Epidermal melanocyte (primary cell): ENCODE measurements at regions not wholly inside any gene's neighbourhood (a gene's known extent, or its start where the extent isn't known, plus 50 kb on each side); places are given as distances from the start of the nearest gene placed in this dataset.
"Not testable (repeated sequence)": the region's sequence is repeated elsewhere in the genome, so short reads cannot be mapped to it uniquely, and the experiment has no call there.

Source experiments
- DNase-seq: peaks from one replicate; pipeline ENCODE4 v3.0.0; 2011; ENCODE audit warnings: low spot score; ENCODE audit not compliant: insufficient read length

DNA sequence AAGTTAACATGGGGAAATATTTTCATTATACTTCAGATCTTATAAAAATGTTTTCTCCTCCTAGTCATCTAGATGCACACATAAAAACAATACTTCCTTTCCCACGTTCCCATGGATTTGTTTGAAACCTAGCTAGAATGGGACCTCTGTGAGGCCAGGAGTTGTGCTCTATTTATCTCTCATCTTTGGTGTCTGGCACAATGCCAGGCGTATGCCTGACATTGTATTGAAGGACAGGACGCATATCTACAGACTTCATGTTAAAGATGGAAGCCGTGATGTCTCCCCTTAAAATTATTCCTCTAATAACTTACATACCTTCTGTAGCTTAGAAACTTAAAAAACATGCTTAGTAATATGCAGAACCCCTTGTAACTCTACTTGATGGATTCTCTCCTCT lies 394.5 kb upstream of the FAT1 start:
- DNase-seq: no peak

- no peak for DNase-seq
Observed at GRCh38 chr4:187118602-187119120, 395.0 kb upstream of the FAT1 start.

DNA sequence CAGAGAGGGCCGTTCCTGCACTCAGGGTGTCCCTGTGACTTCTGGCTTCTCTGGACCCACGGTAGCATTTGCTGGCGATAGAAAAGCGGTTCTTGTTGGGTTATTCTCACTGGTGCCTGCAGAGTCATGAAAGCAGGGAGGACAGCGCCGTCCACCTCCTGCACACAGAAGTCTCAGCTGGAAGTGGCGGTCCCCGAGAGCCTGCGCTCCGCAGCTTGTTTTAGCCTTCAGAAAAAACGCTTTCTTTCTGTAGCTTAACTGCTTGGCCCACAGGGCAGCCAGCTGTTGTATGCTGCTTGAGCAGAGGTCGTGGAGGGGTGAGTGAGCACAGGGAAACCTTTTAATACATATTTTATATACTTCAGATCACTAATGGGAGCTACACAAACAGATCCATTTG lies 400.7 kb upstream of the FAT1 start:
- no peak for DNase-seq

DNA sequence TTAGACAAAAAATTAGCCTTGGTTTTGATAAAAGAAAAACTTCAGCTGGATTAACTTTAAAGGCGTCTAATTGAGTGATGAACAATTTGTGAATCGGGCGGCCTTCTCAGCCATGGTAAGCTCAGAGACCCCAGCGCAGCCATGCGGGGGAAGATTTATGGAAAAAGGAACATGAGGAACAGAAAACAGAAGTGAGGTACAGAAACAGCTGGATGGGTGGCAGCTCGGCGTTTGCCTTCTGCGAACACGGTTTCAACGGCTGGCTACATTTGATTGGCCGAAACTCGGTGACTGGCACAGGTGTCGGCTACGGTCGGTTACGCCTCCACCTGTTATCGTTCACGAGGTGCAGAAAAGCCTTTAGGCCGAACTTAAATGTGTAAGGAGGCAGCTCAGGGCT lies 401.4 kb upstream of the FAT1 start:
- DNase-seq: no peak

- DNase-seq: no peak
Observed at GRCh38 chr4:187127456-187127855, 403.8 kb upstream of the FAT1 start.

DNA sequence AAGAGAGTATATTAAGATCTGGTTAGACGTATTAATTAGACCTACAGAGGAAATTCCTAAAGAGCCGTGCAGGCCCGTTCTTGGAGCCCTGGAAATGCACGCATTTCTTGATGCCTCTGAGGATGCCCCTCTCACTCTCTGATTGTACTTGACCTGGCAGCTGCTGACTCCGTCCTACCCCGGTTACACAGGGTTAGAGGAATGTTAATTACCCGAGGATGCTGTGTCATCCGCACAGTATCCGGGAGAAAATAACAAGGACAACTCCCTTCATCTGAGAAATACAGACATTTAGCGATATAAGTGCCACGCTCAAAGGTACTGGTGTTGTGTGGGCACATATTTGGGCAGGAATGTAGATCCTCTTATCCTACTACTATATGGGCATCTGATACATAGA lies 404.6 kb upstream of the FAT1 start:
- DNase-seq: no peak

DNA sequence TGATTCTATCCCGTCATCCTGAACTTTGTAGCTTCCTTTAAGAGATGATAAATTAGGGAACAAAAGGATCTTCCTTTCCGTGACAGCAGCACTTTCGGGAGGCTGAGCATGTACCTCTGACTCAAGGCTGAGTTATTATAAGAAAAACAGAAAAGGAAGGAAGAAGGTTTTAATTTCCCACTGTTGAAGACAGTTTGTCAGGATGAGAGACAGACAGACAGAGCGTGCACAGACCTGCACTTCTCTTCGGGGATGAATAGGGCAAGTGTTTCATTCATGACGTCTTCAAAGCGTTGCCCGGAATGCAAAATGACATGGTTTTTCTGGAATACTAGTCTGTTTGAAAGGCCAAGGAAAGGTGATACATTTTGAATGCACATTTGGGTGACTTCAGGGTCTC lies 405.3 kb upstream of the FAT1 start:
- DNase-seq: no peak

- not testable (repeated sequence) for DNase-seq
Observed at GRCh38 chr4:187131826-187132225, 408.2 kb upstream of the FAT1 start.

DNA sequence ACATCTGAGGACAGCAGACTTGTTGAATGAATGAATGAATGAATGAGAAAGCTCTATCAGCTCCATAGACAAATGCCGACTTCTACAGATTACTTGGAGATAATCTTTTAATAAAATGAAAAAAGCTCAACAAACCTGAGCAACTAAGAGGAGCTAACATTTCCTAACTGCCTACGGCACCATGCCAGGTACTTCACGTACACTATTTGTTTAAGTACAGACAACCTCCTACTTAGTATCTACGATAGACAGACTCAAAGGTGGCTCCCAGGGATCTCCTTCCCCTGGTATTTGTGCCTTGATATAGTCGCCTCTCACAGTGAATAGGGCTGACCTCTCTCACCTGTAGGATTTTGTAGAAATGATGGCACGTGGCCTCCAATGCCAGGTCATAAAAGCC lies 412.2 kb upstream of the FAT1 start:
- DNase-seq: no peak

DNA sequence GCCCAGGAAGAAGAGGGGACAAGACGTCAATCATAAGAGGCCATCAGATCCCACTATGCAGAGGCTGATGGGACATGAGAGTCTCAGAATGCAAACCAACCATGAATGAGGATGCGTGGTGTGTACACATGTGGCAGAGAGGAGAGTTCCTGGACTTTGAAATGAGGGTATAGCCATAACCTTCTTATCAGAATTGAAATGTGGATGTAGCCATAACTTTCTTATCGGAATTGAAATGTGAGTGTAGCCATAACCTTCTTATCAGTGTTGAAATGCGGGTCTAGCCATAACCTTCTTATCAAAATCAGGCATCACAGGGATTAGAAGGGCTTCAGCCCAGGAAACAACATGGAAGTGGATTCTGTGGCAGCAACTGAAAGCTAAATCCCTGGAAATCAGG lies 415.5 kb upstream of the FAT1 start:
- DNase-seq: no peak

- DNase-seq: no peak
Observed at GRCh38 chr4:187141101-187141500, 417.4 kb upstream of the FAT1 start.

GRCh38 chr4:187149229-187149945 lies 425.7 kb upstream of the FAT1 start:
- no peak for DNase-seq

DNA sequence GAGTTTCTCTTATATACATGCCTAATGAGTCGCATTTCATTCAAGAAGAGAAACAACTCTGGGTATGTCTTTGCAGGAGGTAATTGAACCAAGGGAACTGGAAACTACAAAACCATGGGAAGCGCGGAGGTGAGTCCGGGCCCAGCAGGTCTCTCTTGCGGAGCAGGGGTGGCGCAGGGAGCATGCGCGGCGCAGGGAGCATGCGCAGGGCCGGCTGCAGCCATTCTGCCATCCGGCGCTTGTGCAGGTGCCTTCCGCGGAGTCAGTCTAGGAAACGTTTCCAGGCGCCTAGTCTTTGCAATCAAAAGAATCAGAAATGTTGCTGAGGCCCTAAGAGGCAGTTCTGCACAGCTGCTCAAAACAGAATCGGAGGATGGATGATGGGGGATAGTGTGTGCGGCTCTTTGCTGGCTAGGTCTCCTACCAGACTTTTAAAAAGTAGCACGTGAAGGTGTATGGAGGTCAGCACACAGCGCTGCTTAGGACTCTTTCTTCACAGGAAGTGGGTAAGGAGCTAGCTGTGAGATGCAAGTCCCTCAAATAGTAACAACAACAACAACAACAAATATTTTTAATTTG lies 433.8 kb upstream of the FAT1 start:
- no peak for DNase-seq

- DNase-seq: no peak
Observed at GRCh38 chr4:187158003-187158402, 434.3 kb upstream of the FAT1 start.

DNA sequence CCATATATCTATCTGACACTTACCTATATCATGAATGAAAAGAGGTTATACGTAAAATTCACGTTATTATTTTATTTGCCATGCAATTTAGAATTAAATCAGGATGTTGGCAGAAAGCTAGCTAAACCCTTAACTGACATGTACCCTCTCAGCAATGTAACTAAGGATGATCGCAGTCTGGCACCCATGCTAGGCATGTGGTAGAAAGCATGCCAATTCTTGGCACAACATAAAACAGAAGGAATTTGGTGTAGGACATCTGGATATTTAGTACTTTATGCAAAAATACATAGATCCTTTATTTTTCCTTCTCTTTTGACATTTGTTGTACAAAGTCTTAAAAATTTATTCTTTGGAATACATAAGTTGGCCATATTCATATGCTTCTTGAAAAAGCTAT lies 436.8 kb upstream of the FAT1 start:
- no peak for DNase-seq

DNA sequence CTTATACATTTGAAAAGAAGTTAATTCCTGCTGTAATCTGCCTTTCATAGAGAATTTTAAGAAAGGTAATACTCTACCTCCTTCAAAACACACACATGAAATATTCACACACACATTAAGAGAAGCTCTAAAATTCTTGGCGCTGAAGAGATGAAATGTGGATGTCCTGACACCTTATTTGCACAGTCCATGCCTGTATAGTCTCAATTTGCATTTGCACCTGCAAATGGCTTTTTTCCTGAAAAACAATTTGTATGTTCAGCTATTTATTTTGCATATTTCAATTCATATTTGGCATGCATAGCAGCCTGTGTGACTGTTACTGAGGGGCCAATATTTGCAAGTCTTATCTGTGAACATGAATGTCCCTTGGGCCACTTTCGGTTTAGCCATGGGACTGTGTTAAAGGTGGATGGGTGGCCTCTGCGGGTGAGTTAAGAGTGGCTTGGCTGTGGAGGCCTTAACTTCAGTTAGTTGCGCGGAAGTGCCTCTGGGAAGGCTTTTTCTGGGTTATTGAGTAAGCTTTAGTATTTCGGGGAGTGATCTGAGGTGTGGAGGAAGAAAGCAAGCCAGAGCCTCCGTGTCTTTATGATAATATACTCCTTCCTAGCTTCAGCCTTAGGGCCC lies 443.3 kb upstream of the FAT1 start:
- DNase-seq: no peak

- DNase-seq: no peak
Observed at GRCh38 chr4:187171706-187172339, 448.2 kb upstream of the FAT1 start.

GRCh38 chr4:187172340-187172761 lies 448.7 kb upstream of the FAT1 start:
- DNase-seq: peak; percentile 18

DNA sequence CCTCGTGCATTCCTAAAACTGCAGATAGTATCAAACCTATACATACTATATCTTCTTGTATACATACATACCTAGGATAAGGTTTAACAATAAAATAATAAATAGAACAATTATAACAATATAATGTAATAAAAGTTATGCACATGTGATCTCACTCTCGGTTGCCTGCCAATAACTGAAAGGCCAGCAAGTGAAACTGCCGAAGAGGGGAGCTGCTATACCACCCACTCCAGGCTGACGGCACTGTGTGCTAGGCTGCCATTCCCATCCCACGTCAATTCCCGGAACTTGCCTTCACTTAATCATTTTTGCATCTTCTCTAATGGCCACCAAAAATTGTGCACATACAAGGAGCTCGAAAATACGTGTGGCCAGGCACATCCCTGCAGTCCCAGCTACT lies 451.1 kb upstream of the FAT1 start:
- DNase-seq: no peak

GRCh38 chr4:187175197-187175596 lies 451.5 kb upstream of the FAT1 start:
- DNase-seq: no peak

DNA sequence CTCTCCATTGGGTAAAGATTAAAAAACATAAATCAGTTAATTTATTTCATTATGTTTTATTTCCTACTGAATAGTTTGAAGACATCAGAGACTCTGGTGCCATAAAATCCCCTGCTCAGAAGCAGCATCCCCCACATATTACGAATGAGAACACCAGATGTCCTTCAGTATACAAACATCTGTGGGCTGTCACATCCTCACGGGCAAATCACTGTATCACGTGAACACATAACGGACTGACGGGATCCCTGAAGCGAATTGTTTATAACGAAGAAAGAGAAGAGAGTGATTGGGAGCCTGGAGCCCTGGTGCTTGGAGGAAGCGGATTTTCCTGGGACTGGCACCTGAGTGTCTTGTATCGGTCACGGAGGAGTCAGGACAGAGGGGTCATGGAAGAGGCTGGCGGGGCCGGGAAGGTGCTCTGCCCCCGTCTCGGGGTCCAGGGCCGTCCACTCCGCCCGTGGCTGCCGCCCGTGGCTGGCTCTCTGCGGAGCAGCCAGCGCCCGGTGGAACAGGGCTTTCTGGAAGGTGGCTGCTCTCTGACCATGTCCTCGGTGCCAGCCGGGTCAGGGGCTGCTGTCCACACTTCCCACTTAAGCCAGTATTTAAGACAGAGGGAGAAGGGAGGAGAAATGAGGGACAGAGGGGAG lies 452.7 kb upstream of the FAT1 start:
- no peak for DNase-seq

- DNase-seq: no peak
Observed at GRCh38 chr4:187178084-187178483, 454.4 kb upstream of the FAT1 start.
